ENCODE measurements at regions not wholly inside any gene's neighbourhood (a gene's known extent, or its start where the extent isn't known, plus 50 kb on each side); places are given as distances from the start of the nearest gene placed in this dataset.

GRCh38 chr18:43601432-43601831 lies 324.1 kb upstream of the SYT4 start:
- no peak overlapping the region for H2AFZ ChIP-seq (ENCODE audit: insufficient read depth, low read depth, low read length, poor library complexity, severe bottlenecking)
- no peak overlapping the region for H3K9ac ChIP-seq (ENCODE audit: low read length)
- WGBS (ENCODE audit: insufficient coverage) = 45% methylated on average over 1 of the region's 3 CpGs
- intact Hi-C loops (cut with micrococcal nuclease) = no loop called here
- no peaks in the 10 kb centered on the region for H3K36me3 ChIP-seq (replicated peaks in 1 of 2; ENCODE audit: control extremely low read depth in 1 of 2, control insufficient read depth in 1 of 2, extremely low read depth in 1 of 2, insufficient read depth in 2 of 2, low read length in 1 of 2)
- no peak for DNase-seq
- no peaks in the 10 kb centered on the region for H3K4me1 ChIP-seq (ENCODE audit: control insufficient read depth in 2 of 2, insufficient read depth in 2 of 2, low read length in 2 of 2)
- ChIA-PET CTCF (no interaction called here), POLR2A (no interaction called here)
- TF ChIP-seq EZH2 (IDR thresholded peaks at IDR 0.05; ENCODE audit: borderline replicate concordance, insufficient read depth, low read depth, low read length, poor library complexity, severe bottlenecking) = no peak
- TF ChIP-seq, protein P1, sequence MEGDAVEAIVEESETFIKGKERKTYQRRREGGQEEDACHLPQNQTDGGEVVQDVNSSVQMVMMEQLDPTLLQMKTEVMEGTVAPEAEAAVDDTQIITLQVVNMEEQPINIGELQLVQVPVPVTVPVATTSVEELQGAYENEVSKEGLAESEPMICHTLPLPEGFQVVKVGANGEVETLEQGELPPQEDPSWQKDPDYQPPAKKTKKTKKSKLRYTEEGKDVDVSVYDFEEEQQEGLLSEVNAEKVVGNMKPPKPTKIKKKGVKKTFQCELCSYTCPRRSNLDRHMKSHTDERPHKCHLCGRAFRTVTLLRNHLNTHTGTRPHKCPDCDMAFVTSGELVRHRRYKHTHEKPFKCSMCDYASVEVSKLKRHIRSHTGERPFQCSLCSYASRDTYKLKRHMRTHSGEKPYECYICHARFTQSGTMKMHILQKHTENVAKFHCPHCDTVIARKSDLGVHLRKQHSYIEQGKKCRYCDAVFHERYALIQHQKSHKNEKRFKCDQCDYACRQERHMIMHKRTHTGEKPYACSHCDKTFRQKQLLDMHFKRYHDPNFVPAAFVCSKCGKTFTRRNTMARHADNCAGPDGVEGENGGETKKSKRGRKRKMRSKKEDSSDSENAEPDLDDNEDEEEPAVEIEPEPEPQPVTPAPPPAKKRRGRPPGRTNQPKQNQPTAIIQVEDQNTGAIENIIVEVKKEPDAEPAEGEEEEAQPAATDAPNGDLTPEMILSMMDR (IDR thresholded peaks at IDR 0.05) = no peak
- no peak overlapping the region for H3K27ac ChIP-seq (ENCODE audit: low read length in 2 of 2)
- H4K20me1 ChIP-seq (ENCODE audit: control insufficient read depth, insufficient read depth, low read length, poor library complexity, severe bottlenecking) = no peaks in the 10 kb centered on the region
- H3K4me3 Mint-ChIP-seq = no peak overlapping the region
- peaks cover 14% of the 10 kb centered on the region for H3K9me3 Mint-ChIP-seq (ENCODE audit: insufficient read depth)
- H3K4me3 ChIP-seq (ENCODE audit: control extremely low read depth in 1 of 5, extremely low read depth in 1 of 5, insufficient read depth in 1 of 5, low read depth in 2 of 5, low read length in 4 of 5) = no peak overlapping the region
- H3K9me3 ChIP-seq (ENCODE audit: control extremely low read depth in 1 of 3, control insufficient read depth in 2 of 3, insufficient read depth in 1 of 3, low read length in 2 of 3) = peaks cover under 1 to 10% (median 1%) of the 10 kb centered on the region in 3 donors
- H3K27ac Mint-ChIP-seq = no peak overlapping the region
- no peaks in the 10 kb centered on the region for H3K27me3 ChIP-seq (replicated peaks in 1 of 4; ENCODE audit: control extremely low read depth in 1 of 4, control insufficient read depth in 3 of 4, insufficient read depth in 4 of 4, low read length in 3 of 4)
- H3K4me1 Mint-ChIP-seq = no peaks in the 10 kb centered on the region
- no peak overlapping the region for H3K4me2 ChIP-seq (replicated peaks; ENCODE audit: low read depth, low read length, poor library complexity, severe bottlenecking)
- H3K79me2 ChIP-seq (ENCODE audit: control insufficient read depth, insufficient read depth, low read length) = no peaks in the 10 kb centered on the region
- no peak for ATAC-seq (ENCODE audit: low read depth)
- H3K27me3 Mint-ChIP-seq = no peaks in the 10 kb centered on the region

DNA sequence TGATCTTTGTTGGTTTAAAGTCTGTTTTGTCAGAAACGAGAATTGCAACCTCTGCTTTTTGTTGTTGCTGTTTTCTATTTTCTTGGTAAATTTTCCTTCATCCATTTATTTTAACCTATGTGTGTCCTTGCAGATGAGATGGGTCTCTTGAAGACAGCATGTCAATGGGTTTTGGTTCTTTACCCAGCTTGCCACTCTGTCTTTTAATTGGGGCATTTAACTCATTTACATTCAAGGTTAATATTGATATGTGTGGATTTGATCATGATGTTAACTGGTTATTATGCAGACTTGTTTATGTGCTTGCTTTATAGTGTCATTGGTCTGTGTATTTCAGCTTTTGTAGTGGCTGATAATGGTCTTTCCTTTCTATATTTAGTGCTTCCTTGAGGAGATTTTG lies 327.9 kb upstream of the SYT4 start:
- ATAC-seq (ENCODE audit: low read depth) (no peak), DNase-seq (no peak)
- Mint-ChIP-seq H3K9me3 (ENCODE audit: insufficient read depth) (peaks cover 14% of the 10 kb centered on the region), H3K27me3 (no peaks in the 10 kb centered on the region), H3K27ac (no peak overlapping the region), H3K4me1 (no peaks in the 10 kb centered on the region), H3K4me3 (no peak overlapping the region)
- H3K27ac ChIP-seq (ENCODE audit: low read length in 2 of 2) = no peak overlapping the region
- WGBS (ENCODE audit: insufficient coverage) = no CpG with 5 or more reads among the region's 1 CpG
- ChIA-PET CTCF (no interaction called here), POLR2A (no interaction called here)
- H3K36me3 ChIP-seq (replicated peaks in 1 of 2; ENCODE audit: control extremely low read depth in 1 of 2, control insufficient read depth in 1 of 2, extremely low read depth in 1 of 2, insufficient read depth in 2 of 2, low read length in 1 of 2) = no peaks in the 10 kb centered on the region
- peaks cover 1 to 11% (median 5%) of the 10 kb centered on the region in 3 donors for H3K9me3 ChIP-seq (ENCODE audit: control extremely low read depth in 1 of 3, control insufficient read depth in 2 of 3, insufficient read depth in 1 of 3, low read length in 2 of 3)
- TF ChIP-seq, protein P1 (IDR thresholded peaks at IDR 0.05) = no peak
- no peak for TF ChIP-seq EZH2 (IDR thresholded peaks at IDR 0.05; ENCODE audit: borderline replicate concordance, insufficient read depth, low read depth, low read length, poor library complexity, severe bottlenecking)
- no peak overlapping the region for H2AFZ ChIP-seq (ENCODE audit: insufficient read depth, low read depth, low read length, poor library complexity, severe bottlenecking)
- H3K9ac ChIP-seq (ENCODE audit: low read length) = no peak overlapping the region
- intact Hi-C loops (cut with micrococcal nuclease) = no loop called here
- H4K20me1 ChIP-seq (ENCODE audit: control insufficient read depth, insufficient read depth, low read length, poor library complexity, severe bottlenecking) = no peaks in the 10 kb centered on the region
- H3K4me2 ChIP-seq (replicated peaks; ENCODE audit: low read depth, low read length, poor library complexity, severe bottlenecking) = no peak overlapping the region
- no peaks in the 10 kb centered on the region for H3K4me1 ChIP-seq (ENCODE audit: control insufficient read depth in 2 of 2, insufficient read depth in 2 of 2, low read length in 2 of 2)
- H3K79me2 ChIP-seq (ENCODE audit: control insufficient read depth, insufficient read depth, low read length) = no peaks in the 10 kb centered on the region
- H3K4me3 ChIP-seq (ENCODE audit: control extremely low read depth in 1 of 5, extremely low read depth in 1 of 5, insufficient read depth in 1 of 5, low read depth in 2 of 5, low read length in 4 of 5) = no peak overlapping the region
- no peaks in the 10 kb centered on the region for H3K27me3 ChIP-seq (replicated peaks in 1 of 4; ENCODE audit: control extremely low read depth in 1 of 4, control insufficient read depth in 3 of 4, insufficient read depth in 4 of 4, low read length in 3 of 4)

All from B cell (primary cell).